Natural killer cell treated with Interleukin-12 subunit alpha and Interleukin-12 subunit beta and Interleukin-15 and Interleukin-18, amount 100 ng/mL, for 72 hours (primary cell): ENCODE measurements at regions not wholly inside any gene's neighbourhood (a gene's known extent, or its start where the extent isn't known, plus 50 kb on each side); places are given as distances from the start of the nearest gene placed in this dataset.

Experiments
- ATAC-seq, 2 donors: fragments of 150-1000 bp; cut with Tn5 transposase in 1 of 2; sonication (Bioruptor Pico), chemical (Tn5 transposase) in 1 of 2; 2 replicates each; pipeline ENCODE4 v1.10.0; 2021
- DNase-seq: peaks from one replicate; pipeline ENCODE4 v3.0.0; 2022; ENCODE audit warnings: low spot score
- H3K27ac Mint-ChIP-seq, 2 donors: 1 replicate in 1 of 2; 2 replicates in 1 of 2; pipeline ENCODE4 v1.8.0; 2022; ENCODE audit warnings: mixed read lengths in 2 of 2, mild to moderate bottlenecking in 1 of 2, moderate library complexity in 1 of 2
- H3K27me3 Mint-ChIP-seq, 2 donors: 1 replicate in 1 of 2; 2 replicates in 1 of 2; pipeline ENCODE4 v1.8.0; 2022; ENCODE audit warnings: mixed read lengths in 2 of 2
- H3K36me3 Mint-ChIP-seq: one replicate; pipeline ENCODE4 v1.8.0; 2022; ENCODE audit warnings: mixed read lengths
- H3K4me1 Mint-ChIP-seq, 2 donors: 1 replicate in 1 of 2; 2 replicates in 1 of 2; pipeline ENCODE4 v1.8.0; 2022; ENCODE audit warnings: low read depth in 2 of 2, mixed read lengths in 2 of 2, mild to moderate bottlenecking in 1 of 2
- H3K4me3 Mint-ChIP-seq: one replicate; pipeline ENCODE4 v1.8.0; 2022; ENCODE audit warnings: mixed read lengths
- H3K9me3 Mint-ChIP-seq: 2 replicates; pipeline ENCODE4 v1.8.0; 2022; ENCODE audit warnings: mixed read lengths

DNA sequence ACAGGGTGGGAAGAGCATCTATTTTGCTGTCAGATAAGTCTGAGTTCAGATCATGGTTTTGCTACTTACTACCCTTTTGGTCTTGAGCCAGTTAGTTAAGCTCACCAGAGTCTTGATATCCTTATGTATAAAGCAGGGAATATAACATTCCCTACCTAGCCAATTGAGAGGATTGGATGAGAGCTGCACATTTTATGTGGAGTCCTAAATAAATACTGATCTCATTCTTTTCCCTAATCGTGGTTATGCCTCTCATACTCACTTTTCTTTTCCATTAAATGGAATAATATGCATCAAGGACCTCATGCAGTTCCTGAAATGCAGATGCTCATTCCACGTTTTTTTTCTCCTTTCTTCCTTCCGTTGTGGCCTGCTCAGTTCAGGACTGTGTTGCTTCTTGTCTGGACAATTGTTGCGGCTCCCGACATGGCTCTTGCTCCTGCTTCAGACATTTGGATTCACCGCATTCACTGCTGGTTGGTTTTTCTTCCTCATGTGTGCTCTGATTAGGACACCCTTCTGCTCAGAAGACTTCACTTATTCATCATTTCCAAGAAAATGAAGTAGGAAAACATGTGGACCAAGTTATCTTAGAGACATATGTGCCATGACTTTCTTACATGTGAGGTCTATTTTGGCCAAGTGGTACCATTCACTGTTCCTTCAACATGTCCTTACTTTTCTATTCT, 90.2 kb downstream of the NFKBIZ start:
- H3K36me3 Mint-ChIP-seq = peaks cover 5% of the 10 kb centered on the region
- ATAC-seq (no peak), DNase-seq (no peak)
- peaks cover 22 to 26% of the 10 kb centered on the region in 2 donors for H3K4me1 Mint-ChIP-seq
- H3K27me3 Mint-ChIP-seq = no peaks in the 10 kb centered on the region
- no peak overlapping the region for H3K27ac Mint-ChIP-seq
- H3K4me3 Mint-ChIP-seq = no peak overlapping the region
- no peaks in the 10 kb centered on the region for H3K9me3 Mint-ChIP-seq

DNA sequence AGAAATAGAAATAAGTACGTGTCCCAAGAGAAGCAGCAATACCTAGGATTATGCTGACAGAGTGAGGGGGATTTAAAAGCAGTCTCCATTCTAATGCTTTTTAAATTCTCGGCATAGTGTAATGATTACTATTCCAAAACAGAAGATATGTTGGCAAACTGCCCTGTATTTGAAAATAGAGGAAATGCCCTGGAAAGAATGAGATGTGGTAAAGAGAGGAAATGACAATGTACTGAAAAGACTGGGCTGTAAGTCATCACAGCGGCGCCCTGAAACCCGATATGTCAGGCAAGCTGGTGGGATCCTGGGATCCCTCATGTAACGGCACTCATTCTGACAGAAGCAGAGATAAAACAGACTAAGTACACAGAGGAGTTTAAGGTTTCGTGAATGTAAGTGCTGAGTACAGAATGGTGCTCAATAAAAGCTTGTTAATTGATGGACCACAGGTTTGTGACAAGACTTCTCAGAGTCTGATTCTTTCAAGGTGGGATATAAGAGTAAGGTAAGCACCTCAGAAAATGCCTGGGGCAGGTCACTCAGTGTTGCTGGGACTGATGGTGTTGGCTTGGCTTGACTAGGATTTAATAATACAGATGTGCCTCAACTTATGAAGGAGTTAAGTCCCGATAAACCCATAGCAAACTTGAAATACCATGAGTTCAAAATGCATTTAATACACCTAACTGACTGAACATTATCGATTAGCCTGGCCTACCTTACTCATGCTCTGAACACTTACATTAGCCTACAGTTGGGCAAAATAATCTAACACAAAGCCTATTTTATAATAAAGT, 91.4 kb downstream of the NFKBIZ start:
- Mint-ChIP-seq H3K9me3 (no peaks in the 10 kb centered on the region), H3K36me3 (peaks cover 5% of the 10 kb centered on the region), H3K4me1 (peaks cover 16 to 20% of the 10 kb centered on the region in 2 donors), H3K27me3 (no peaks in the 10 kb centered on the region), H3K4me3 (no peak overlapping the region), H3K27ac (no peak overlapping the region)
- DNase-seq (no peak), ATAC-seq (no peak)

DNA sequence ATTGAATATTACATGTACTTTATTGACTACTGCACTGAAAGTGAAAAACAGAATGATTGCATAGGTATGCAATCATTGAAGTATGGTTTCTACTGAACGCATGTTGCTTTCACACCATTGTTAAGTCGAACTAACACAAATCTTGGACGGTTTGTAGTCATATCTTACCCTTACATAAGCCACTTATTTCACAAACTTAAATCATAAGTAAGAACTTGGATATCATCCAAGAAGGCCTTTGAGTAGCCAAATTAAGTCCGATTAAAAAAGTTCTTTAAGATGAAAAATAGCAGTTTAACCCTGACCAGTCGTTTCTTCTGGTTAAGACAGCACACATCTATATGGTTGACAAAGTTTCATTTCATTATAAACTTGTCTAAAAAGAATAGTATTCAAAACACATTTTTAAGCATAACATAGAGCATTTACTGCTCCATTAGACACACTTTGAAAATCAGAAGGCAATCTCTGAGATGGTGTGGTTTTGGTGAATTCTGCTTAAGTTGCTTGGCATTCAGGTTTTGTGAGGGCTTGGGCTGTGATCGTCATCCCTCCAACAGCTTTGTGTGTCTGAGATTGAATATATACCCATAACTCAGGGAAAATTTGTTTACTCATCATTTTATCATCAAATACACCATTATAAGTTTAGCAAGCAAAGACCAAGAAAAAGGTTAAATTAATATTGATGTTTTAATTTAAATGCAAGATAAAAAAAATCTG, 92.2 kb downstream of the NFKBIZ start:
- Mint-ChIP-seq H3K36me3 (peaks cover 5% of the 10 kb centered on the region), H3K27me3 (no peaks in the 10 kb centered on the region), H3K4me1 (peaks cover 16 to 20% of the 10 kb centered on the region in 2 donors), H3K9me3 (no peaks in the 10 kb centered on the region), H3K4me3 (no peak overlapping the region), H3K27ac (no peak overlapping the region)
- ATAC-seq (no peak), DNase-seq (no peak)

DNA sequence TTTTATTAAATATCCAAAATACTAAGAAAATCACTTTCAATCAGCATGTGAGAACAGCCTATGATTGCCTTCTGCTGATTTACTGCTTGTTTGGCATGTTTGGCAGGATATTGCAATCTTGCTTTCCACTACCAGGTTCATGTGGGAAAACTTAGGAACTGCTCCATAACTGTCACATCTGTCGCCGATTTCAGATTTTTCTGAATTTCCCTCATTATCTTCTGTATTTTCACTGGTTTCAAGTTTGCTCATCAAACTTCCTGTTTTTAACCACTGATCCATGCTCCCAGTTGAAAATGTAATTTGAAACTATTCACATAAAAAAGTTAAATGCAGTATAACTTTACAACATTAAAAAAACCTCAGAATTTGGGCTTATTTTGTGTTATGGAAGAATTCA, 93.0 kb downstream of the NFKBIZ start:
- H3K4me1 Mint-ChIP-seq = peaks cover 7 to 12% of the 10 kb centered on the region in 2 donors
- DNase-seq = no peak
- no peak overlapping the region for H3K27ac Mint-ChIP-seq
- H3K9me3 Mint-ChIP-seq = no peaks in the 10 kb centered on the region
- no peaks in the 10 kb centered on the region for H3K27me3 Mint-ChIP-seq
- H3K36me3 Mint-ChIP-seq = no peaks in the 10 kb centered on the region
- H3K4me3 Mint-ChIP-seq = peak overlapping the region; percentile 60
- ATAC-seq = no peak

DNA sequence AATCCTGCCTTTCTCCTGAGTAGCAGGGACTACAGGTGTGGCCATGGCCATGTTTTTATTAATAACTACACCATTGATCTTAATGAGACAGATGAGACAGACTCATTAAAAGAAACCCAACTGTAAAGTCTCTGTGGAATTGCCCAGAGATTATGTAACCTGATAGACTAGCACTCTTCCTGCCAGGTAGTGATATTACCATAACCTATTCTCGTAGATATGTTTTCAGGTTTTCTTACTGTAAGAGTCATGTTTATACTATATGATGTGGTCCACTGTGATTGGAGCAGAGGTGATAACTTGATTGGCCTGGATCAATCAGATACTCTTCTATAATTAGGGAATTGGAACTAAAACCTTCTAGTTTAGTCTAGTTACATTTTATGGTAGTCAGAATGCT, 93.7 kb downstream of the NFKBIZ start:
- no peaks in the 10 kb centered on the region for H3K36me3 Mint-ChIP-seq
- peak overlapping the region; percentile 5 for H3K4me3 Mint-ChIP-seq
- no peaks in the 10 kb centered on the region for H3K27me3 Mint-ChIP-seq
- peaks cover 6 to 10% of the 10 kb centered on the region in 2 donors for H3K4me1 Mint-ChIP-seq
- ATAC-seq (no peak), DNase-seq (no peak)
- H3K27ac Mint-ChIP-seq = no peak overlapping the region
- no peaks in the 10 kb centered on the region for H3K9me3 Mint-ChIP-seq

DNA sequence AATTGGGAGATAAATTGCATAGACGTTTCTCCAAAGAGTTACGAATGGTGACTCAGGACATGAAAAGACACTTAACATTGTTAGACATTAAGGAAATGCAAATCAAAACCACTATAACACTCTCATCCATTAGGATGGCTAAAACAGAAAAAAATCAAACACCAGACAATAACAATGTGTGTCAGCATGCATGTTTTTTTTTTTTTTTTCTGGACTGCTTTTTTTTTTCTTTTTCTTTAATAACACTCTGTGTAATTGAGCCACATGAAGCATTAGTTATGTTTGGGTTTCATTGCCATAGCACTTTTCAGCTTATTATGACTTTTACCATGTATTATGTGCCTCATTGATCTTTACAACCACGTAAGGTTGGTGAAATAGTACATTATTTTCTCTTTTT, 95.0 kb downstream of the NFKBIZ start:
- Mint-ChIP-seq H3K4me1 (peaks cover 9 to 10% of the 10 kb centered on the region in 2 donors), H3K4me3 (no peak overlapping the region), H3K36me3 (no peaks in the 10 kb centered on the region), H3K9me3 (no peaks in the 10 kb centered on the region), H3K27ac (no peak overlapping the region), H3K27me3 (peaks cover 0 to 3% of the 10 kb centered on the region in 2 donors)
- DNase-seq (no peak), ATAC-seq (no peak)

DNA sequence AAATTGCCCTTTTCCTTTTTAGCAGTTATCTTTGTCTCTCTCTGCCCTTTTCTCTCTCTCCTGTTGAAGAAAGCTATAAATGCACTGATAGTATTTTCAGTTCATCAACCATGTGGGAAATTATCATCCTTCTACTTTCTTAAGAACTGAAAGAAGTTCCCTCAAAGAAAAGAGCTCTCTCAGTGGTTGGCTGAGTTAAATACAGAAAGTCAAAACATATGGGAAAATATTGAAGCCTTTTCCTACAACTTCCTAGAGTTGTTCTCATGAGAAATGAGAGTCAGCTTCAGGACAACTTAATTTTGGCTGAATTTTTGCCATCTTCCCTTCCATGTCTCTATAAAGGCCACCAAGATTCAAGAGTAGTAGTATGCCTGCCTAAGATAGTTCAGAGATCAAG, 96.7 kb downstream of the NFKBIZ start:
- no peak overlapping the region for H3K4me3 Mint-ChIP-seq
- ATAC-seq = no peak
- no peaks in the 10 kb centered on the region for H3K9me3 Mint-ChIP-seq
- H3K27ac Mint-ChIP-seq = no peak overlapping the region
- DNase-seq = no peak
- peaks cover 17 to 19% of the 10 kb centered on the region in 2 donors for H3K4me1 Mint-ChIP-seq
- peaks cover 0 to 5% of the 10 kb centered on the region in 2 donors for H3K27me3 Mint-ChIP-seq
- H3K36me3 Mint-ChIP-seq = no peaks in the 10 kb centered on the region

DNA sequence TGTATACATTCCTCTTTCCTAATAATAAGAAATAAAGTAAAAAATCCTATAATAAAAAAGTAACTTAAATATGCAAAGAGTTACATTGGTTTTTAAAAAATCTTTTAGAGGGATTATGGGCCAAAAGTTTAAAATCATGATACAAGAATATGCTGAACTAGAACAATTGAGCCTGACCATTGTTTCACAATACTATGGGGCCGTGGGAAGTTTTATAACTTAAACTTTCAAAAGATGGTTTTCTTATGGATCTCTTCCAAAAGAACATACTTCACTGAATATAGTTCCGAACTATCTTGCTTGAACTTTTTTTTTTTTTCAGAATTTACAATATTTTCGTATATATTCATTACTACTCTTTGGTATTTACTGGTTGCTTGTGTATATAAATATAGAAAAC, 97.6 kb downstream of the NFKBIZ start:
- DNase-seq (no peak), ATAC-seq (no peak)
- no peaks in the 10 kb centered on the region for H3K9me3 Mint-ChIP-seq
- peaks cover 18 to 20% of the 10 kb centered on the region in 2 donors for H3K4me1 Mint-ChIP-seq
- H3K4me3 Mint-ChIP-seq = no peak overlapping the region
- H3K27ac Mint-ChIP-seq = no peak overlapping the region
- no peaks in the 10 kb centered on the region for H3K36me3 Mint-ChIP-seq
- H3K27me3 Mint-ChIP-seq = peaks cover 0 to 5% of the 10 kb centered on the region in 2 donors

DNA sequence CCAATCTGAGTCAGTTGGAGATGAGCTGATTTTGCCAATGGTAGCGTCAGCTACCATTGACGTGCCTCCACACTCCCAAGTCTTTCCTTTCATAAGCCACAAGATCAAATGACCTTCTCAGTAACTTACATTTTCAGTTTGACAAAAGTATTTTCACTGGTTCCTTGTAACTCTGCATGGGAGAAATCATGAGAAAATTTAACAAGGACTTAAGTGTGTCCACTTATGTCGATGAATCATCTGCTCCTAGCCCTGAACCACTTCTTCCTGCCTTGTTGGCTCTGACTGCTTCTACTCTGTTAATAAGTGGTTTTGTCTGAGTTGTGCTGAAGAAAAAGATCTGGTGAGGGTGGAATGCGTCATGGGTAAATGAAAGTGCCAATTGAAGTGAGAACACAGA, 101.2 kb downstream of the NFKBIZ start:
- no peak for DNase-seq
- Mint-ChIP-seq H3K4me3 (peak overlapping the region; percentile 34), H3K27me3 (peaks cover 6 to 7% of the 10 kb centered on the region in 2 donors), H3K27ac (no peak overlapping the region), H3K36me3 (no peaks in the 10 kb centered on the region), H3K4me1 (peaks cover 8 to 13% of the 10 kb centered on the region in 2 donors), H3K9me3 (no peaks in the 10 kb centered on the region)
- peak; percentile 89 to 99 for ATAC-seq

DNA sequence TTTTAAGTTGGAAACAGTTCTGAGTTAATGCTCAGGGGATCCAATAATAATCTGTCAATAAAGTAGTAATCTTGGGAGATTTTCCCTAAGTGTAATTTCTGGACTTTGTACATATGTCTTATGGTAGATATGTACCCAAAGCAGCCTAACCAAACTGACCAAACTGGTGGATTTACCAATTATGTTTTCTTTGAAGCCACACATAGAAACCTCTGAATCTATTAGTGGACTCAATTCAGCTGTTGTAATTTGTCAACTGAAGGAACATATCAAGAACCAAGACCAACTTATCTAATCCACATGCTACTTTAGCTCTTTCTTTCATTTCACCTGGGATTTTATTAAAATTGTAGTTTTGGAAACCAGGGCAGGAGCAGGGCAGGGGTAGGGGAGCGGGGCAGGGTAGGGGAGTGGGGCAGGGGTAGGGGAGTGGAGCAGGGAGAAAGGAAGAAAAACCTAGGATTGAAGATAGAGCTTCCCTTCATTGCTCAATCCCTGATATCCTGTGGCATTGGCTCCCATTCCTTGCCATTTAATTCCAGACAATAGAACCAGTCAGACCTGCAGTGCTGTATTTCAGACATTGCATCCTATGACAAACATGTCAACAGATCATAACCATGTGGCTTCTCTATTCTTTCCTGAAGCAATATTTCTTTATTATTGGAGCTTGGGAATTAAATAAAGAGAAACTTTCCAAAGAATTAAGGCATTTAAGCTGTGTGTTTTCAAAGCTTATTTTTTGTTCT, 101.8 kb downstream of the NFKBIZ start:
- Mint-ChIP-seq H3K27me3 (peaks cover 6 to 7% of the 10 kb centered on the region in 2 donors), H3K9me3 (no peaks in the 10 kb centered on the region), H3K4me3 (peak overlapping the region; percentile 34), H3K36me3 (no peaks in the 10 kb centered on the region), H3K4me1 (peaks cover 8 to 13% of the 10 kb centered on the region in 2 donors), H3K27ac (no peak overlapping the region)
- DNase-seq = no peak
- no peak for ATAC-seq

DNA sequence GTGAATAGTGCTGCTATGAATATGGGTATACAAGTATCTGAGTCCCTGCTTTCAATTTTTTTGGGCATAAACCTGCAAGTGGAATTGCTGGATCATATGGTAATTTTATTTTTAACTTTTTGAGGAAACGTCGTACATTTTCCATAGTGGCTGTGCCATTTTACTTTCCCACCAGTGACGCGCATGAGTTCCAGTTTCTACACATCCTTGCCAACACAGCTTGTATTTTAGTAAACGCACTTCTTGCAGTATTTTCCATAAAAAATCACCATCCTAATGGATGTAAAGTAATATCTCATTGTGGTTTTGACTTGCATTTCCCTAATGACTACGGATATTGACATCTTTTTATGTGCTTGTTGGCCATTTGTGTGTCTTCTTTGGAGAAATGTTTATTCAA, 105.0 kb downstream of the NFKBIZ start:
- H3K4me3 Mint-ChIP-seq = no peak overlapping the region
- H3K27me3 Mint-ChIP-seq = peaks cover 4 to 11% of the 10 kb centered on the region in 2 donors
- peaks cover 8 to 10% of the 10 kb centered on the region in 2 donors for H3K4me1 Mint-ChIP-seq
- DNase-seq (no peak), ATAC-seq (no peak)
- no peak overlapping the region for H3K27ac Mint-ChIP-seq
- H3K9me3 Mint-ChIP-seq = no peaks in the 10 kb centered on the region
- H3K36me3 Mint-ChIP-seq = no peaks in the 10 kb centered on the region

DNA sequence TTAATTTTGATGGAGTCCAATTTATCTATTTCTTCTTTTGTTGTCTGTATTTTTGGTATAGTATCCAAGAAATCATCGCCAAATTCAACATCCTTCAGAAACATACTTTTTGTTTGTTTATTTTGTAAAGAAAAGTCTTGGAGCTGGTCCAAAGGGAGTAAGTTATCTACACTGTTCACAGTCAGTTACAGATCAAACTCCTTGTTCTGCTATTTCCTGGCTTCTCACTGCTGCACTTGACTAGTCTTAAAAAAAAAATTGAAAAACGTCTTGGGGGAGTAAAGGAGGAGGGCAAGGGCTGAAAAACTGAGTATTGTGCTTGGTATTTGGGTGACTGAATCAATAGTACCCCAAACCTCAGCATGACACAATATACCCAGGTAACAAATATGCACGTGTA, 105.6 kb downstream of the NFKBIZ start:
- no peak overlapping the region for H3K27ac Mint-ChIP-seq
- peaks cover 3 to 11% of the 10 kb centered on the region in 2 donors for H3K27me3 Mint-ChIP-seq
- no peak for ATAC-seq
- H3K36me3 Mint-ChIP-seq = no peaks in the 10 kb centered on the region
- peaks cover 8 to 9% of the 10 kb centered on the region in 2 donors for H3K4me1 Mint-ChIP-seq
- DNase-seq = no peak
- no peak overlapping the region for H3K4me3 Mint-ChIP-seq
- no peaks in the 10 kb centered on the region for H3K9me3 Mint-ChIP-seq

DNA sequence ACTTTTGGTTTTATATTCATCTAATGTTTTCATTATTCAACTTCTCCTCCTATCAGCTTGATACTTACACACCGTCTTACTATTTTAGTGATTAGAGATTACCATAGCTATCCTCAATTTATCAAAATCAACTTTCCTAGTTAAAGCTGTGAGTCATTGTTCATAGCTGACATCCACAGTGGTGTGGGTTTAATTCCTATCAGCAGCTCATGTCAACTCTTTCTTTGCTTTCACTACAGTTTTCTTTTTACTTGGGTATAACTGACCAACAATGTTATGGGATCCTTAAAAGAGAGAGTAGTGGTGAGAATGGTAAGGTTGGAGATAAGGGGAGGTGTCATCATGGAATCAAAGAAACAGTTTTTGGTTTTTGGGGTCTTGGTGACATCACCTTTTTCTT, 112.7 kb downstream of the NFKBIZ start:
- no peak for ATAC-seq
- H3K36me3 Mint-ChIP-seq = no peaks in the 10 kb centered on the region
- no peak overlapping the region for H3K4me3 Mint-ChIP-seq

More for the DNA sequence above, 112.7 kb downstream of the NFKBIZ start:
- DNase-seq = no peak
- H3K27me3 Mint-ChIP-seq = peaks cover 0 to 24% of the 10 kb centered on the region in 2 donors
- no peaks in the 10 kb centered on the region for H3K9me3 Mint-ChIP-seq
- H3K4me1 Mint-ChIP-seq = peaks cover 3 to 7% of the 10 kb centered on the region in 2 donors
- no peak overlapping the region for H3K27ac Mint-ChIP-seq
